ENCODE measurements at regions not wholly inside any gene's neighbourhood (a gene's known extent, or its start where the extent isn't known, plus 50 kb on each side); places are given as distances from the start of the nearest gene placed in this dataset.

DNA sequence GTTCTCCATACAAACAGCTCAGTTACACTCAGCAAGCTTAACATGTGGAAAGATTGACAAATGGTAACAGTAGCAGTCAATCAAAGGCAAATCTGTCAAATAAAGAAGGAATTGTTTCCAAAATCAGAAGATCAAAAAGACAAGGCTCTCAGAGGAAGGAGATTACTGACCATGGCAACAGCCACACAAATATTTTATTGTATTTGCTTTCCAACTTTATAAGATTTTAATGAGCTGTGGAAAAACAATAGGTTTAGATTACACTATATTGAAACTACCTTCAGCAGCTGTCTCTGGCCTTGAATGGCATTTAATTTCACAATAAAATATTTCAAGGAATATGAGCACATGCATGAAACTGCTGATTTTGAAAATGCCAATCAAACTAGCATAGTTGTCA lies 1143.9 kb upstream of the GJE1 start:
- TF ChIP-seq YY1 (IDR thresholded peaks at IDR 0.05; ENCODE audit: insufficient read depth, insufficient read length): no peak
- no peak for TF ChIP-seq ZNF274 (IDR thresholded peaks at IDR 0.05; ENCODE audit: low read depth, low read length)
- TF ChIP-seq SUZ12 (IDR thresholded peaks at IDR 0.05; ENCODE audit: extremely low read depth, insufficient read depth, insufficient read length): no peak
- H3K36me3 ChIP-seq (ENCODE audit: insufficient read depth, insufficient read length, low read length): no peaks in the 10 kb centered on the region
- H3K4me1 ChIP-seq (ENCODE audit: insufficient read depth, insufficient read length): no peaks in the 10 kb centered on the region
- no peak for DNase-seq (ENCODE audit: low read depth, low spot score)
- no peaks in the 10 kb centered on the region for H3K27me3 ChIP-seq (ENCODE audit: insufficient read depth, insufficient read length)
- H3K9me3 ChIP-seq (ENCODE audit: insufficient read depth, low read length): no peaks in the 10 kb centered on the region
- H3K9ac ChIP-seq (ENCODE audit: insufficient read length, low read depth): no peak overlapping the region
- H3K4me3 ChIP-seq (ENCODE audit: insufficient read length, low read depth): no peak overlapping the region

DNA sequence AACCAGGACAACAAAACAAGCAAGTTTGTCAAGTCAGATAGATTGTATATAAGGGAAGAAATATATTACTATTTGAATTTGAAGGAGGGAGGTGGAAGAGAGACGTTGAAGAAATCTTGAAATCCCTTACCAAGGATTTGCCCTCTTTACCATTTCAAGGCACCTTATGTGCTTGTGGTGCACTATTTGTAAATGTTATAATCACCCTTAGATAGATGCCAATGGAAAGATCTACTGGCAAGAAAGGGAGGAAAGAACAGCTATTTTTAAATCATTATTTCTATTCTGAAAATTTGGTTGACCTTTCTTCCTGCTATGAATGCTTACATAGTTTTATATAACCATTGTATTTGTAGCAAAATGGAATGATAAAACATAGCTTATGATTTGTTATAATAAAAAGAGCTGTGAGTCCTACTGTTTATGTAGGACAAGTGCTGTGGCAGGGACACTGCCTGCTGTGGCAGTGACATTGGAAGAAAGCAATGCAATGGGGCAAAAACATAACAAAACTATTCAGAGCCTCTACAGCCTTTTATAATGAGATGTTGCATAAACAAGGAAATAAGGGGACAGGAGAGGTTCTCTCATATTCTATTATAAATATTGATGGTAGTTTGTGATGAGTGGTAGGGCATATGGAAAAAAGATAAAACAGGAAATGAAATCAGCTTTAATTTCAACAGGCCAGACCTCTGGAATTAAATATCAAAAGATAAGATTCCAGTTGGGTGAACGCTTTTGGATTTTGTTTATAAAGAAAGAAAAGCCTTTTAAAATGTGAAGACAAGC lies 1145.2 kb upstream of the GJE1 start:
- no peak for DNase-seq (ENCODE audit: low read depth, low spot score)
- no peaks in the 10 kb centered on the region for H3K27me3 ChIP-seq (ENCODE audit: insufficient read depth, insufficient read length)
- H3K36me3 ChIP-seq (ENCODE audit: insufficient read depth, insufficient read length, low read length): no peaks in the 10 kb centered on the region
- TF ChIP-seq YY1 (IDR thresholded peaks at IDR 0.05; ENCODE audit: insufficient read depth, insufficient read length): no peak
- no peak for TF ChIP-seq ZNF274 (IDR thresholded peaks at IDR 0.05; ENCODE audit: low read depth, low read length)
- no peak for TF ChIP-seq SUZ12 (IDR thresholded peaks at IDR 0.05; ENCODE audit: extremely low read depth, insufficient read depth, insufficient read length)
- no peaks in the 10 kb centered on the region for H3K9me3 ChIP-seq (ENCODE audit: insufficient read depth, low read length)
- no peak overlapping the region for H3K9ac ChIP-seq (ENCODE audit: insufficient read length, low read depth)
- H3K4me3 ChIP-seq (ENCODE audit: insufficient read length, low read depth): no peak overlapping the region
- no peaks in the 10 kb centered on the region for H3K4me1 ChIP-seq (ENCODE audit: insufficient read depth, insufficient read length)

DNA sequence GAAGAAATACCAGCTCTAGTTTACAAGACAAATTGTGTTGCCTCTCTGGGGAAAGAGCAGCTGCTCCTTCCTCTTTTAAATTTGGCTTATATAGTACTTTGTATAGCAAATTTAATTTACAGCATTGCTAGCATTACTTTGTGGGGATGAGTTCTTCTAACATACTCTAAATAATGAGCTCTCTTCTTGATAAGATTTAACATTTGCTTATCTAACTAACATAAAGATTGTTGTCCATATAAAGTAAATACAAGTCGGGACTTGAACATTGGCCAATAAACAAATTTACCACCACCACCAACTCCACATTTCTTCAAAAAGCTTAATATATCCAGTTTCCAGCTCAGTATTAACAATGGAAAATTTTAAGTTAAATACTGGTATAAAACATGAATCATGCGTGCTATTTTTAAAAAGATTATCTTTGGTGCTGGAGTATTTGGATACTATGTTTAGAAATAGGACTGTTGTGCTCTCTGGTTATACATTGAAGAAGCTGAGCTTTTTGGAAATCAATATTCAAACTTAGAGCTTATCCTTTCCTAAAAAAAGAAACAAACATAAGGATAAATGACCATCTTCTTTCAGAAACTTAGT lies 1146.9 kb upstream of the GJE1 start:
- no peak for DNase-seq (ENCODE audit: low read depth, low spot score)
- Histone ChIP-seq H3K27me3 (ENCODE audit: insufficient read depth, insufficient read length) (no peaks in the 10 kb centered on the region), H3K36me3 (ENCODE audit: insufficient read depth, insufficient read length, low read length) (no peaks in the 10 kb centered on the region), H3K9me3 (ENCODE audit: insufficient read depth, low read length) (no peaks in the 10 kb centered on the region), H3K9ac (ENCODE audit: insufficient read length, low read depth) (no peak overlapping the region), H3K4me1 (ENCODE audit: insufficient read depth, insufficient read length) (no peaks in the 10 kb centered on the region), H3K4me3 (ENCODE audit: insufficient read length, low read depth) (no peak overlapping the region)
- TF ChIP-seq ZNF274 (IDR thresholded peaks at IDR 0.05; ENCODE audit: low read depth, low read length) (no peak), YY1 (IDR thresholded peaks at IDR 0.05; ENCODE audit: insufficient read depth, insufficient read length) (no peak), SUZ12 (IDR thresholded peaks at IDR 0.05; ENCODE audit: extremely low read depth, insufficient read depth, insufficient read length) (no peak)

GRCh38 chr6:140980265-140980887 lies 1152.3 kb upstream of the GJE1 start:
- Histone ChIP-seq H3K27me3 (ENCODE audit: insufficient read depth, insufficient read length) (no peaks in the 10 kb centered on the region), H3K4me1 (ENCODE audit: insufficient read depth, insufficient read length) (no peaks in the 10 kb centered on the region), H3K9ac (ENCODE audit: insufficient read length, low read depth) (no peak overlapping the region), H3K4me3 (ENCODE audit: insufficient read length, low read depth) (no peak overlapping the region), H3K9me3 (ENCODE audit: insufficient read depth, low read length) (no peaks in the 10 kb centered on the region), H3K36me3 (ENCODE audit: insufficient read depth, insufficient read length, low read length) (no peaks in the 10 kb centered on the region)
- no peak for TF ChIP-seq ZNF274 (IDR thresholded peaks at IDR 0.05; ENCODE audit: low read depth, low read length)
- DNase-seq (ENCODE audit: low read depth, low spot score): no peak

DNA sequence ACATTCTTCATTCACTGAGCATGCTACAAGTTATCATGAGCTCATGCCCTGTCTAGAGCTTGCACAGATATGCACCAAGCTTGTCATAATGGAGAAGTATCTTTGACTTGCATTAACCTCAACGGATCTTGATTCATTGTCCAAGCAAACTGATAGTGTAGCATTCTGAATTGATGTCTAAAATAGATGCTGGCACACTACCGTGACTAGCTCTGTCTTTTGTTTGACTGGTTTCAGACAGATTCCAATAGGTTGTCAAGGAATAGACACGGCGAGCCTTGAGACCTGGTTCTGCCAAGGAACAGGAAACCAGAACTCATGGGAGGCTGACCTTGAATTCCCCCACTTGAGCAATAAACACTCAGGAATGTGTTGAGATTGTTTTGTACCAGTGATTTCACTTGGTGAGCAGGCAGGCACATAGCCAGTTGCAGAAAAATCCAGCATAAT lies 1153.1 kb upstream of the GJE1 start:
- DNase-seq (ENCODE audit: low read depth, low spot score): no peak
- H3K9ac ChIP-seq (ENCODE audit: insufficient read length, low read depth): no peak overlapping the region

GRCh38 chr6:140977403-140977802 lies 1155.3 kb upstream of the GJE1 start:
- Histone ChIP-seq H3K9ac (ENCODE audit: insufficient read length, low read depth) (no peak overlapping the region), H3K9me3 (ENCODE audit: insufficient read depth, low read length) (no peaks in the 10 kb centered on the region), H3K4me1 (ENCODE audit: insufficient read depth, insufficient read length) (no peaks in the 10 kb centered on the region), H3K27me3 (ENCODE audit: insufficient read depth, insufficient read length) (no peaks in the 10 kb centered on the region), H3K36me3 (ENCODE audit: insufficient read depth, insufficient read length, low read length) (no peaks in the 10 kb centered on the region), H3K4me3 (ENCODE audit: insufficient read length, low read depth) (no peak overlapping the region)
- TF ChIP-seq SUZ12 (IDR thresholded peaks at IDR 0.05; ENCODE audit: extremely low read depth, insufficient read depth, insufficient read length) (no peak), YY1 (IDR thresholded peaks at IDR 0.05; ENCODE audit: insufficient read depth, insufficient read length) (no peak), ZNF274 (IDR thresholded peaks at IDR 0.05; ENCODE audit: low read depth, low read length) (no peak)
- DNase-seq (ENCODE audit: low read depth, low spot score): no peak

More for the DNA sequence above, 1153.1 kb upstream of the GJE1 start:
- H3K4me1 ChIP-seq (ENCODE audit: insufficient read depth, insufficient read length): no peaks in the 10 kb centered on the region
- TF ChIP-seq ZNF274 (IDR thresholded peaks at IDR 0.05; ENCODE audit: low read depth, low read length) (no peak), YY1 (IDR thresholded peaks at IDR 0.05; ENCODE audit: insufficient read depth, insufficient read length) (no peak), SUZ12 (IDR thresholded peaks at IDR 0.05; ENCODE audit: extremely low read depth, insufficient read depth, insufficient read length) (no peak)
- no peak overlapping the region for H3K4me3 ChIP-seq (ENCODE audit: insufficient read length, low read depth)
- no peaks in the 10 kb centered on the region for H3K36me3 ChIP-seq (ENCODE audit: insufficient read depth, insufficient read length, low read length)
- no peaks in the 10 kb centered on the region for H3K9me3 ChIP-seq (ENCODE audit: insufficient read depth, low read length)
- no peaks in the 10 kb centered on the region for H3K27me3 ChIP-seq (ENCODE audit: insufficient read depth, insufficient read length)

- H3K9me3 ChIP-seq (ENCODE audit: insufficient read depth, low read length): no peaks in the 10 kb centered on the region
- no peak overlapping the region for H3K4me3 ChIP-seq (ENCODE audit: insufficient read length, low read depth)
These were observed 1155.9 kb upstream of the GJE1 start for GRCh38 chr6:140976806-140977205.

More at GRCh38 chr6:140976806-140977205, 1155.9 kb upstream of the GJE1 start:
- H3K36me3 ChIP-seq (ENCODE audit: insufficient read depth, insufficient read length, low read length): no peaks in the 10 kb centered on the region
- no peaks in the 10 kb centered on the region for H3K4me1 ChIP-seq (ENCODE audit: insufficient read depth, insufficient read length)
- no peak for DNase-seq (ENCODE audit: low read depth, low spot score)
- TF ChIP-seq ZNF274 (IDR thresholded peaks at IDR 0.05; ENCODE audit: low read depth, low read length): no peak
- no peaks in the 10 kb centered on the region for H3K27me3 ChIP-seq (ENCODE audit: insufficient read depth, insufficient read length)
- no peak overlapping the region for H3K9ac ChIP-seq (ENCODE audit: insufficient read length, low read depth)
